DMS114 treated with DMSO at 0.1 percent for 48 hours (cell line): ENCODE measurements at regions not wholly inside any gene's neighbourhood (a gene's known extent, or its start where the extent isn't known, plus 50 kb on each side); places are given as distances from the start of the nearest gene placed in this dataset.

Experiments
- DNase-seq: peaks from one replicate; lab custom pipeline; 2025; ENCODE audit not compliant: unreplicated experiment; lab: John Stamatoyannopoulos, UW

DNA sequence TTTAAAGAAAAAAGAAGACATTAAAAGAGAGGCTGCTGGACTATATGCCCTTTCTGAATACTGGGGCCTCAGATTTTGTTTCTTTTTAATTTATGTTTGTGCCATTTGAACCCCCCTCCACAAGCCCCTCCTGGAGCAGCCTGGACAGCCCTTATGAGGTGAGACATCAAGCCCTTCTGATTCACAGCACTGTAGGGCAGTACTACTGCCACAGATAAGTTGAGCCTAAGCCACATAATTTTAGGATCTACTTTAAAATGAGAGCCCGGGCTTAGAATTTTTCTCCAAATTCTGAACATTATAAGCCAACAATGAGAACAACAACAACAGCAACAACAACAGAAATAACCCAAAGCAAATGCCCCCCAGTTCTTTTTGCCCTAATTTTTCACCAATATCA, 256.9 kb upstream of the SALL1 start:
- DNase-seq: no peak

DNA sequence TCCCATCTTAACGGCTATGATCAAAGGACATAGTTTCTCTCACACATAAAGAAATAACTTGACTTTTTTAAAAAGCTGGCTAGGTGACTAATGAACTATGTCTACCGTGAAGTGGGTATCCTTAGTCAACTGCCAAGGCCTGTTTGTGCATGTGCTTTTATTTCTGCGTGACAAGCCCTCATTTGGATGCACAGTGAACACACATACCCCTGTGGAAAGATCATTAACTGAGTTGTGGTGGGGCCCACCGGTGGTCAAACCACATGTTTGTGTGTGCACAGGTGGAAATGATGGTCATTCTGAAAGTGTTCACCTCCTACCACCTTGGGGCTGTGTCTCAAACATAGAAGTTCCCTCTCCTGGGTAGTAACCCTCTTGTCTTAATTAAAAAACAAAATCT, 256.1 kb upstream of the SALL1 start:
- no peak for DNase-seq

DNA sequence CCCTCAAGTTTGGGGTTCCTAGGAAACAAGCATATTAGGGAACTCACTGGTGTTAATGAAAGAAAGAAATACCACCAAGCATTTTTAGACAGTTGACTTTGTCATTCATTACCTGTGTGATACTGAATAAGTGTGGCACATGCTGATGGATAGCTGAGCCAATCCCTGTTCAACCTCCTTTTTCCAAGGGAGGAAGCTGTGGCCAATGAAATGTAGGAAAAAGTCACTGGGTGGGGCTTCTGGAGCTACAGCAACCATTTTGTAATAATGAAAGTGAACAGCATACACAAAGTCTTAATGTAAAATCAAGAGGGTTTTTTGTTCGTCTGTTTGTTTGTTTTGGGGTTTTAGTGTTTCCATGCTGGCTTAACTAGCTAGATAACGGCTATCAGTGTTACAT, 254.3 kb upstream of the SALL1 start:
- DNase-seq: no peak

DNA sequence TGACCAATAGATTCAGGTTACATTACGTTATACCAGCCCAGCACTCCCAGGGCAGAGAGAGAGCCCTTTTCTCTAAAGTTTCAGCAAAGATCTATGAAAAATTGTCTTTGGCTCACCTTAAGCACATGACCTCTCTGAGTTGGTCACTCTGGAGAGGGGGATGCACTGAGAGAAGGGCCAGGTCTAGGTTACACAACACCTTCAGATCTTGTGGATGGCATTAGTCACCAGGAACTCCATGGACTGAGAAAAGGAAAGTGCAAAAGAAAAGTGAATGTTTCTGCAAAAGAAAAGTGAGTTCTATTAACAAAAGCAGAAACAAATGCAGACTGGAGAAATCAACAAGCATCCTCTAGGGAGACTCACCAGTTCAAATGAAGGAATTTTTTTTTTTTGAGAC, 253.3 kb upstream of the SALL1 start:
- DNase-seq: no peak

DNA sequence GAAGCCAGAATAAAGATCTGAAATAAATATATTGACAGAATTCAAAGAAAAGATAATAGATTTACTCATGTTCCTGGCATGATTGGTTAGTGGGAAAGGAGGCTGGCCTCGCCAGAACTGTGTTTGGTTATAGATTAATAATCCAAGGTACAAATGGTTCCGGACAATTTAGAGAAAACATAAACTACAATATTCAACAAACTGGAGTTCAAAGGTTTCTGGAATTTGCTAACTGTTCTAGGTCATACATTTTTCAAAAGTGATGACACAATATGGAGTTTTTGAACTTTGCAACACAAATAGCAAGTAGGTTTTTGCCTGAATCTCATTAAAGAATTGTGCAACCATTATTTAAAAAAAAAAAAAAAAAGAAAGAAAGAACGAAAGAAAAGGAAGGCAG, 251.7 kb upstream of the SALL1 start:
- DNase-seq: no peak

DNA sequence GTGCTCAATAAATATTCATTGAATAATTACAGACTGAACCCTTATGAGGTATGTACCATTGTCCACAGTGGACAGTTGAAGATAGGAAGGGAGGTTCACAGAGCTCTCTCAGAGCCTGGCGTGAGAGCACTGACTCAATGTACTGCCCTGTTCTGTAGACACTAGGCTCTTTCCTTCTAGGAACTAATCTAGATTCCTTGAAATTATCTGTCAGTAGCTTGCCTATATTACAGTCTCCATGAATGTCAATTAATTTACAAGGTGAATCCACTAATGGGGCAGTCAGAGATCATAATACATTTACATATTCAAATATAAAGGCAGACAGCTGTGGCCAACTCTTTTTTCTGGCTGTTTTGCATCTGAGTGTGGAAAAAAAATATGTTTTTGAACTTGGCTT, 251.2 kb upstream of the SALL1 start:
- no peak for DNase-seq

DNA sequence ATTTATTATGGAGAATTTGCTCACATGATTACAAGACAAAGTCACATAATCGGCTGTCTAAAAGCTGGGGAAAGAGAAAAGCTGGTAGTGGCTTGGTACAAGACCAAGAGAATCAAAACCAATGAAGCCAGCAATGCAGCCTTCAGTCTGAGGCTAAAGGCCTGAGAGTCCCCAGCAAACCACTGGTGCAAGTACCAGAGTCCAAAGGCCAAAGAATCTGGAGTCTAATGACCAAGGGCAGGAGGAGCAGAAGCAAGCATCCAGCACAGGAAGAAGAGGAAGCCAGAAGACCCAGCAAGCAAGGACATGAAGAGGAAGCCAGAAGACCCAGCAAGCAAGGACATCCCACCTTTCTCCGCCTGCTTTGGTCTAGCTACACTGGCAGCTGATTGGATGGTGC, 250.6 kb upstream of the SALL1 start:
- no peak for DNase-seq

DNA sequence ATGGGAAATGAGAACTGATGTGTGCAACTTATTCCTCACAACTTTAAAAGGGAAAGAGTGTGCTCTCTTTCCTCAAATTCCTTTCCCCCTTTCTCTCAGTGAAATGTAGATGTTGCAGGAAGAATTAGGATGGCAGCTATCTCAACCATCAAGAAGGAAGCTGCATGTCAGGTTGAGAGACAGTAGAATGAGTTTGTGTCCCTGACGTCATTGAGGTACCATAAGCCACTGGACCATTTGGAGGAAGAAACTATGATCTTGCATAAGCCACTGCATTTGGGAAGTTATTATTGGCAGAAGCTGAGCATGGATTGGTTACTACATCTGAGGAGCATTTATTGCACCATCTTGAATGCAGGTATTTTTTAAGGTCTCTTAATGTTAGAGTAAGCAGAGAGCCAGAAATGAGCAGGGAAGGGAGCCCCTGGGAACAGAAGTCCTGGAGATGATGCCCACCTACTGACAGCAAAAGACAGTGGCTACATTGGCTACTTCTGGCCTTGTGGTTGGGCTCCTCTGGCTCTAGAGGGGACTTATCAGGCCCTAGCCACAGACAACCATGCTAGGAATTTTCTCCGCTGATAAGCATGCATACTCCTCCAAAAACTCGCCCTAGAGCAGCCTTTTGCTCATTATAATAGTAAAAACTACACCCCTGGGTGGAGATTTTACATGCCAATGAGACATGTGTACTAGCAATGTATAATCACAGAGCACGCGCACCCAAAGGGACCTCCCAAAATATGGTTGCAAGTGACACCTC, 249.0 kb upstream of the SALL1 start:
- no peak for DNase-seq

DNA sequence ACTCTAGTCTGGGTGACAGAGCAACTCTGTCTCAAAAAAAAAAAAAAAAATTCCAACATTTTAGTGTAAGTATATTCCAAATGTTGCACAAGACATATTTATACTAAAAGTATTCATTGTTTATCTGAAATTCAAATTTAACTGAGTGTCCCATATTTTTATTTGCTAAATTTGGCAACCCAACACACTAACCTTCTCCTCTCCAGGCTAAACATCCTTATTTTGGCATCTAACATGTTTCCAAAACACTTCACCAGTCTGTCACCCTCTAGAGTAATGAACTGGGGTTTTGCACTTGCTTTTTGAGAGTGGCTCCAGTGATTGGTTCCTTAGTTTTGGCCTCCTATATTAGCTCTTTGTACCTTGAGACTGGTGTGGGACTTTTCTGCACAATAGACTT, 243.4 kb upstream of the SALL1 start:
- DNase-seq: no peak

DNA sequence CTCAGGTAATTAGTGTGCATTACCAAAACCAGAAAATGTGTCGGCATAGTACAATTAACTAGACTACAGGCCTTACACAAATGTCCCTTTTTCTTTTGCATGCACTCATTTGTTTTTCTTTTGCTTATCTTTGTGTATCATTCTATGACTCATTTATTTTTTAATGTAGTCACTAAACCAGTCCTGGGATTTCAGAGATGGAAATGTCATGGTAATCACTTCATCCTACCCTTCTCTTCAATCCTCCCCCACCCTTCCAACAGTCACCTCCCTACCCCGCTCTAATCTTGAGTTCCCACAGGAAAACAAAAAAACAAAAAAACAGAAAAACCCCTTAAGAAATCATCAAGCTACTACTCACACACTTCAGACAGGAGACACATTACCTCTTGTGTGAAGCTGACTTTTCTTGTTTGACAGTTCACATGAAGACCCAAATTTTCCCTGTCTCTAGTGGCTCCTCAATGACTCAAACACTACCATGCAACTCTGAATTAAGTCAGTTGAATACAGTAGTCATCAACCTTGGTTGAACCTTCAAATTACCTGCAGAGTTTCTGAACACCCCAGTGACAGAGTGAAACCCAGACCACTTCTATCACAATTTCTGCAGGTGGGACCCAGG, 242.4 kb upstream of the SALL1 start:
- no peak for DNase-seq

DNA sequence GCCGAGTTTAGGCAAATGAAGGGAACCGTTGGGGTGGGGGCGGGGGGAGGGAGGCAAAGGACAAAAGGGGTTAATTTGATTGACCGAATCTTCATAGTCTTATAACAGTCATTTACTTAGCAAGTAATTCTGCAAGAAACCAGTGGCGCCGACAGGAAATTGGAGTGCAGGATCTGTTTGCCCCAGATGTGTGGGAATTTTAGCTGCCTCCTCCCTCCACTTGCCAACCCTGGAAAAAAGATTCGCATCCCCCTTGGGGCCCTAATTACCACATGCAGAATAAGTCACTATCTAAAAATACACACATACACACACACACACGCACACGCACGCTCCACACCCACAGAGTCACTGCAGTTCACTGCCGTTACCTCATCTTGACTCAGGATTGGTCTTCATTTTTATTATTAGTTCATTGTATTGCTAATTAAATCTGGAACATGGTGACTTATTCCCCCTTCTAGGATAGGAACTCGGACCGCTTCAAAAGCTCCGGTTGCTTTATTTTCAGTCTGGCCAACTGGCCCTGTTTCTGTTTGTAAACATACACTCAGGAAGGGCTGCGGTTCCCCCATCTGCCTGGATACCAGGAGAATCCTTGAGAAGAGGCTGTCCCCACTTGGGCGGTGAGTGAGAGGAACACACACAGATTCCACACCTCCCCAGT, 241.6 kb upstream of the SALL1 start:
- no peak for DNase-seq

DNA sequence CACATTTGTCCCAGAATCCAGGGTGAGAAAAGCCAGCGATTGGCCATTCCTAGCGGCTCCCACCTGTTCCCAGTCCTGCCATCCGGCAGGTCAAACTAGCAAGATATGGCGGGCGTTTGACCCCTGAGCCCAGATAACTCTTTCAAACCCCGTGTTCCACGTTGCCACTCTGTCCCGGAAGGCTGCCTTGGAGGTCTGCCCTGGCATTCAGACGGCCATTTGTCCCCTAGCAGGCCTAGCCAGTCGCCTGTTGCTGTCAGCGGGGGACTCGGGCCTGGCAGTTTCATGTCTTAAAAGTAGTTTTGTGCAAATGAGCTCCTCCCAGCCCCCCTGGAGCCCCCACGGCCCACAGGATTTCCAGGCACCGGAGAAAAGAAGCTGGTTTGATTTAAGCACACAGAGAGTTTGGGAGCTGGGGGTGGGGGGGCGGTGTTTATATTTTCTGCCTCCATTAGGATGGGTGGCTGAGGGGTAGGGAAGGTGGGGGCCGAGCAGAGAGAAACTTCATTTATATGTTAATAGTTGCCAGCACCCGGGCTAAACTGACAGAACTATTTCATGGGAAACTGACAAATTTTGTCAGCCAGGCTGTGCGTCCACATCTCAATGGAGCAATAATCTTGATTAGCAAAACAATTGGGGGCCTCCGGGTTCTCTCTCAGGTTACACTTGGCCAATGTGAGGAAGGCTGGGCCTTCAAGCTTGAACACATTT, 240.9 kb upstream of the SALL1 start:
- no peak for DNase-seq

DNA sequence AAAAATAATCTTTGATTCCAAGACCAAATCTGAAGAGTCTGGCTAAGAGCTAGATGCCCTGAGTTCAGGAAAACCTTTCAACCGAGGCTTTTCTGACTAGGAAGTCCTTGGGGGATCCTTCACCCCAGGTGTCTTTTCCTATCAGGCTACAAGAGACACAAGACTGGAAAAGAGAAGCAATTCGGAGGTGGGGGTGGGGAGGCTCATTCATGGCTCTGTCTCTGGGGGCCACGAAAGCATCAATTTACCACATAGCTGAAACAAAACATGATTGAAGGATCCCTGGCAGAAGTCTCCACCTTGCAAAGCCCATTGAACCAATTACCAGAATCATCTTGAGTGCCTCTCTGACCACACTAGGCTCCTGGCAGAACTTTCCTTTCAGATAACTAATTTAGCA, 239.8 kb upstream of the SALL1 start:
- DNase-seq: no peak

DNA sequence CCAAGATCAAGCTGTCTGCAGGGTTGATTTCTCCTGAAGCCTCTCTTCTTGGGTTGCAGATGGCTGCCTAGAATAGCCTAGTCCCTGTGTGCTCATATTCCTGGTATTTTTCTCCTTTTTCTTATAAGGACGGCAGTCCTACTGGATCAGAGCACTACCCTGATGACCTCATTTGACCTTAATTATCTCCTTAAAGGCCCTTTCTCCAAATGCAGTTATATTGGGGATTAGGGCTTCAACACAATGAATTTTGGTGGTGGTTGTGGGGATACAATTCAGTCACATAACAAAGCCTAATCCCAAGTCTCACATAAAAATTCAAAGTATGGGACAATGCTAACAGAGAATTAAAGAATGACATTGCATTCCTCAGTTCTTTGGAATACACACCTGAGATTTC, 238.8 kb upstream of the SALL1 start:
- DNase-seq: no peak

DNA sequence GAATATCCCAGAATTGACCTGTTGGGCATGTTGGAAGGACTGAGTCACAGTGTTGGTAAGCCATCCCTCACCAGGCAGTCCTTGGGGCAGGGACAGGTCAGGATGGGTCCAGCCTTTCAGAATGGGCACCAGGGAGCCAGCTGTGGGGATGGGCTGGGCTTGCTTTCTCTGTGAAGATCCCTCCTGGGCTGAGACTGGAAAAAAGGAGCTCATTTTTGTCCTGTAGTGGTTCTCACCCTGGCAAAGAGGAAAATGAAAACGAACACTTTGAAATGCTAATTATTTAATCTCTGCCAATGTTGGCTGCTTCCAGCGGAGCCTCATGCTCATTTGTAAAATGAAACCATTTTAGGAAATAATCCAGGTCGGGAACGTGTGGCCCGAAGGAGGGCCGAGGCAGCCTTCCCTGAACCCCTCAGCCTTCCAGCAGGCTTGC, 237.5 kb upstream of the SALL1 start:
- no peak for DNase-seq

DNA sequence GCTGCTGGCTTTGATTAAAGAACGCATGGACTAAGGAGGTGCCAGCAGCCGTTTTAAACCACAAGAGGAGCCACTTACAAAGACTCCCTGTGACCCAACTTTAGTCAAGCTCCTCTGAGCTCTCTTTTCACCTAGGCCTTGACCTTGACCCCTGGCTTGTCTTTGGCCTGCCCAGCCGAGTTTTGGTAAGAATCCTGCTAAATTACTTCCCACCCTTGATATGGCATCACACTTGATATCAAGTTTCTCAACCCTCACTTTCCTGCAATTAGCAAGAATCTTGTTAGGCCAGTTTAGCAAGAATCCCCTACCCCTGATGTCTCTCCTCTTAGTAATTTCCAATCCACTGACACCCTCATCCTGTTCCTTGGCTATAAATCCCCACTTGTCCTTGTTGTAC, 232.8 kb upstream of the SALL1 start:
- no peak for DNase-seq

DNA sequence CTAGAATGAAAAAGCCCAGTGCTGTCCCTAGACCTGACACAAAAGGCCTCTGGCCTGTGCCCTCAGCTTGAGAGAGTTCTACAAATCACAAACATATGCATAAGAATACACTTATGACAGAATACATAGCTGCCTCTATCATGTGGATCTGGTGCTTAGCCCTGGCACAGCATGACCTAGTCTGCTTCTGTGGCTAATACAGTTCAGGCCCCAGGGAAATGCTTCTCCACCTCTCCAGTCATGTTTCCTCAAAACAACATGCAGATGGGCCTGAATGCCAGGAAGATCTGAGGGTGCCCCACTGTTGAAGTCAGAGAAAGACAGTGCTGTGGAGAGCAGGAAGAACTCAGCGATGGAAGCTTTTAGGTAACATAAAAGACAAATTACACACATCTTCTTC, 231.9 kb upstream of the SALL1 start:
- DNase-seq: no peak

DNA sequence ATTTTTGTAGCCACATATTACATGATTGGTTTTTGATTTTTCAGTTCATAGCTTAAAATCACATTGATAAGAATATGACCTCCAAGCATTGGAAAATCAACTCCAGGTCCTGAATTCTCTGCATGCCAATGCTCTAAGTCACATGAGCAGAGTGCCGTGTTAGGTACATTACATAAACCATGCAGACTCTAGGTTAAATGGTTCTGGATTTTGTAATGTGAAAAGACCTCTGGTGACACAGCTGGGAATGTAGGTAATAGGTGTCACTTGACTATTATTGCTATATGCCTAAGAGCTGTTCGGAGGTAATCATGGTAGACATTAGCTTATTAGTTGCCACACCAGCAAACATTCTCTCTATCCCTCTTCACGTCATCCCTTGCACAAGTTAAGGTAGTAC, 231.1 kb upstream of the SALL1 start:
- DNase-seq: no peak

DNA sequence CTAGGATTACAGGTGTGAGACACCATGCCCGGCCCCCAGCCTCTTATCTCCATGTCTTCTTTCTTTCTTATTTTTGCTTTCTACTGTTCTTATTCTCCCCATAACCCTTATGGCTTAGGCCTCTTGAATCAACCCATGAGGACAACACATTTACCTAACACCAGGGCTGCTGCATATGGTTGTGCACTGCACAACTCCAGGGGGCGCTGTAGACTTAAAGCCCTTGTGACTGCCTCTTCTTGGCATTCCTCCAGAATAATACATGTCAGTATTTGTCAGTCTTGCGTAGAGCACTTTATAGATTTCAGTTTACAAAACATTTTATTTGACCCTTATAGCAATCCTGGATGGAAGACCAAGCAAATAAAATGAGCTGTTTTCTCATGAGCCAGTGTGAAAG, 225.0 kb upstream of the SALL1 start:
- no peak for DNase-seq

DNA sequence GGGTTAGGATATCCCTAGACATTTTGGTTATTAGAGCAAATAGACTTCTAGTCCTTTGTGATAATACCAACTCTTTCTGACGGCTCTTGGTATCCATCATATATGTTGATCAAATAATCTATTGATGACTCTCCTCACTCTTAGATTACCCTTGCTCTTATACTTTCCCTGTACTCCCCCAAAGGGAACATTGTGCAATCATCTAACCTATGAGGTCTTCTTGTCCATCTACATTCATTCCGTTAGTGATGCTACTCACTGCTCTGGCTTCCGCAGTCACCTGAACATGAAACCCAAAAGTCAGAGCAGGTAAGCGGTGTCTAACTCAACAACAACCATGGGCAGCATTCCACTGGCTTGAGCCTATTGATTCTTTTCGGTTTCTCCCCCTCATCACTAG, 223.7 kb upstream of the SALL1 start:
- DNase-seq: no peak

DNA sequence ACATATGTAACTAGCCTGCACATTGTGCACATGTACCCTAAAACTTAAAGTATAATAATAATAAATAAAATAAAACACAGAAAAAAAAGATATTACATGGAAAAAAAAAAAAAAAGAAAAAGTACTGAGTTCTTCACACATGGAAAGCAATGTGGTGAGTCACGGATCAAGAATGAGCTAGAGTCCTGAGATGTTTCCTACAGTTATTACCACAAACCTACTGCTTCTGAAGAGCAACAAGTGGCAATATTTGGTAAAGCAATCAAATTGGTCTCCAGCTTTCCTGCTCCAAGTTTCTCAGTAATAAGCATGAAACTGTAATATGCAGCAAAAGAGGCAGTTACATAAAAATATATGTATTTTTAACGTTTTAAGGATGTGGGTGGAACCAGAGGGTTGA, 223.3 kb upstream of the SALL1 start:
- DNase-seq: no peak

DNA sequence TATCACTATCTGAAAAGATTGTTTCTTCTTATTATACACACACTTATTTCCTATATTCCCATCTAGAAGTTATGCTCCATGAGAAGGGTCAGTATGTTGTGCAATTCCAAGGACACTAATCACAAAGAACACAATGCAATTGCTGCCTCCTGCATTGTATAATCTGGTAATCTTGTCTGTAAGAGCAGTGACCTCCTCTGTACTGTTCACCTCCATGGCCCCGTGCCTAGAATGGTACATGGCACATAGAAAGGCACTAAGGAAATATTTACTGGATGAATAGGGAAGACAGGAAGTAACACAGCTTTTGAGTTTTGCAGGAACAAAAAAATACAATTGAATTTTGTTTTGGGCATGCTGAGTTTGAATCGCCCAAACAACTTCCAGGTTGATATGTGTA, 214.6 kb upstream of the SALL1 start:
- no peak for DNase-seq
